ENCODE measurements at regions not wholly inside any gene's neighbourhood (a gene's known extent, or its start where the extent isn't known, plus 50 kb on each side); places are given as distances from the start of the nearest gene placed in this dataset.
A peak's percentile ranks its signal among the peaks of the same experiment; 100 is the strongest.

DNA sequence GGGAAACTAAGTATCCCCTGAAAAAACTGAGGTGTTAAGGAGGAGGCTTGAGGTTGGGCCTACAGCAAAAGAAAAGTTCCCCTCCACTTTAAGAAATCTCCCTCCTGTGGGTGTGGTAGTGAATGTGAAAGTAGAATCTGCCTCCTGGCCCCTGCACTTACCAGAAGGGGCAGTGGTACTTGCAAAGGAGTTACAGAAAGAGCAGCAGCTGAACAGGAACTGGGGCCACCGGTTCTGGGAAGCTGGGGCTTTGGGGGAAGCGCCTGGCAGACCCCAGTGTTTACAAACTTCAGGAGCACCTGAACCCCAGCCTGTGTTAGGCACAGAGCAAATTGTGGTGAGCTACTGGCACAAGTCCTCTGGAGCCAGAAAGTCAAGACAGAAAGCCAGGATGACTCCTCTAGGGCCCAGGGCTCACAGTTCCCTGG, 250.2 kb upstream of the FGGY start:
- H3K4me3 ChIP-seq (ENCODE audit: low read length): no peak overlapping the region
- TF ChIP-seq, protein P1, sequence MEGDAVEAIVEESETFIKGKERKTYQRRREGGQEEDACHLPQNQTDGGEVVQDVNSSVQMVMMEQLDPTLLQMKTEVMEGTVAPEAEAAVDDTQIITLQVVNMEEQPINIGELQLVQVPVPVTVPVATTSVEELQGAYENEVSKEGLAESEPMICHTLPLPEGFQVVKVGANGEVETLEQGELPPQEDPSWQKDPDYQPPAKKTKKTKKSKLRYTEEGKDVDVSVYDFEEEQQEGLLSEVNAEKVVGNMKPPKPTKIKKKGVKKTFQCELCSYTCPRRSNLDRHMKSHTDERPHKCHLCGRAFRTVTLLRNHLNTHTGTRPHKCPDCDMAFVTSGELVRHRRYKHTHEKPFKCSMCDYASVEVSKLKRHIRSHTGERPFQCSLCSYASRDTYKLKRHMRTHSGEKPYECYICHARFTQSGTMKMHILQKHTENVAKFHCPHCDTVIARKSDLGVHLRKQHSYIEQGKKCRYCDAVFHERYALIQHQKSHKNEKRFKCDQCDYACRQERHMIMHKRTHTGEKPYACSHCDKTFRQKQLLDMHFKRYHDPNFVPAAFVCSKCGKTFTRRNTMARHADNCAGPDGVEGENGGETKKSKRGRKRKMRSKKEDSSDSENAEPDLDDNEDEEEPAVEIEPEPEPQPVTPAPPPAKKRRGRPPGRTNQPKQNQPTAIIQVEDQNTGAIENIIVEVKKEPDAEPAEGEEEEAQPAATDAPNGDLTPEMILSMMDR (conservative IDR thresholded peaks at IDR 0.05; ENCODE audit: low read length): 0 out of 2 replicates have a peak, but pooled peaks have one; percentile 26
- no peak for DNase-seq (ENCODE audit: low read depth)

DNA sequence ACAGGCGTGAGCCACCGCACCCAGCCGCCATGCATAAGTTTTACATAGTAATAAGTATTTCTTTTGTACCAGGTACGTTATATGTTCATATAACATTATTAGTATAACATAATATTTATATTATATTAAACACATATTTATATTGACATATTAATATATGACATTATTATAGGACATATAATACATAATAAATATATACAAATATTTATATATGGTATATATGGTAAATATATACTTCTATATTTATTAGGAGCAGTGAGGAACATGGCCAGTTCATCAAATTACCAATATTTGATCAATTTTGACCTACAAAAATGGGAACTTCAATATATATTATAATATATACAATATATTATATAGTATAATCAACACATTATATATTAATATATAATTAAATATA, 245.9 kb upstream of the FGGY start:
- no peak for DNase-seq (ENCODE audit: low read depth)
- H3K4me3 ChIP-seq (ENCODE audit: low read length): no peak overlapping the region
- TF ChIP-seq, protein P1 (conservative IDR thresholded peaks at IDR 0.05; ENCODE audit: low read length): no peak

DNA sequence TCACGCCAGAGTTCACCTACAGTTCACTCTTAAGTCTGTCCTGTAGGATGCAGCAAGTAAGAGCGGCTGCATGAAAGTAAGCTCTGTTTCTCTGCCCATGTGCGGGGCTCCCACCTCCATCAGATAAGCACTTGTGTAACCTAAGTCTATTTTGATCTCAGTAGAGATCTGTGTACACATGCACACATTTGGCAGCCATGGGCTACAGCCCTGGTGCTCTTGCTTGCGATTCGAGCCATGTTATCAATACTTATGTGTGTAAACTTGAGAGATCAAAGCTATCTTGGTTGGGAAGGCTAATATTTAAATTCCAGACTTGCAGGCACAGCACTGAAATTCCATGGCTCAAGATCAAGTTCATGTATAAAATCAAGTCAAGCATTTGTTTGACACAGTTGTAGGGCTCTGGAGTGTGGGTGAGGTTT, 244.7 kb upstream of the FGGY start:
- TF ChIP-seq, protein P1 (conservative IDR thresholded peaks at IDR 0.05; ENCODE audit: low read length): no peak
- no peak for DNase-seq (ENCODE audit: low read depth)
- H3K4me3 ChIP-seq (ENCODE audit: low read length): no peak overlapping the region

DNA sequence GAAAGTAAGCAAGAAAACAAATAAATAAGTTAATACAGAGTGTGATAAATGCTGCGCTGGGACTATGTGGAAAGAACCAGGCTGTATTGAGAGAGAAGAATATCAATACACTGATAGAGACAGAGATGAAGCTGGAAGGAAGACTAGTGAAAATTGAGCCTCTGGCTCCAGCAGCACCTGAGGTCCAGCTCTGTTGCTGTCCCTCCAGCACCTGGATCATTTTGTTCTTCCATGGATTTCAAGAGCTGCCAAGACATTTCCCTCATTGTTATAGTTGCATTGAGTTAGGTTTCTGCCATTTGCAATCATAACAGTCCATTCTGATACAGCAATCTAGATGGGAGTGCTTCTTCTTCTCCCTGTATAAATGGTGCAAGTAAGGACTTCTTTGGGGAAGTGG, 242.7 kb upstream of the FGGY start:
- H3K4me3 ChIP-seq (ENCODE audit: low read length): no peak overlapping the region
- TF ChIP-seq, protein P1 (conservative IDR thresholded peaks at IDR 0.05; ENCODE audit: low read length): no peak
- DNase-seq (ENCODE audit: low read depth): no peak

DNA sequence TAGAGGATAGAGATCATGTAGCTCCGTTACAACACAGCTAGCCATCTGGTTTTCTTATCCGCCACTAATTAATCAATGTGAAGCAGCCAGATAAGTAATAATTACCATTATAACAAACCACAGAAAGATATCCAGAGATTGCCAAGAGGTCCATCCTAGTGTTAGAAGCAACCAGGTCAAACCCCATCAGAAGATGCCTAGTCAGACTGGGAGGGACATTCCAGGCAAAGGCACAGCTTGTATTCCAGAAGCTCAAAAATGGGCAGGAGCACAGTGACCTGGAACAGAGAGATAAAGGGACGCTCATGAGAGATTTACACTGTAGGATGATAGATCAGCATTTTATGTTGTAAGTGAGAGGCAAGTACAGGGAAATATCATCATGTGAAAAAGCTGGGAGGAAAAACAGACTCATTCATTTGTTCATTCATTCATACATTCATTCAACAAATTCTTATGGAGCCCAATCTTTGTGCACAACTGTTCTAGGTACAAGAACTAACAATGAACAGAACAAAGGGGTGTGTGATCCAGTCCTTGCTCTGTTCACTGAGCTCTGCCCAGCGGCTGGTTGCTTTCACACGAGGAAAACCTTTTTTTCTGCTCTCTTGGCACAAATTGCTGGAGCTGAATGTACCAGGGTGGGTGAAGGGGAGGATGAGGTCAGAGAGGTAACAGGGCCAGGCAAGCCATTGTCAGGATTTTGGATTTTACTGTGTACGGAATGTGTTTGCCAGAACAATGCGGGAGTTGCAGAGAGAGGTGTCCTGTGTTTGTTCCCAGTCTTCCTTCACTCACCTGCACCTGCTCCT, 240.8 kb upstream of the FGGY start:
- peak; percentile 57 for DNase-seq (ENCODE audit: low read depth)
- H3K4me3 ChIP-seq (ENCODE audit: low read length): no peak overlapping the region
- TF ChIP-seq, protein P1 (conservative IDR thresholded peaks at IDR 0.05; ENCODE audit: low read length): no peak

DNA sequence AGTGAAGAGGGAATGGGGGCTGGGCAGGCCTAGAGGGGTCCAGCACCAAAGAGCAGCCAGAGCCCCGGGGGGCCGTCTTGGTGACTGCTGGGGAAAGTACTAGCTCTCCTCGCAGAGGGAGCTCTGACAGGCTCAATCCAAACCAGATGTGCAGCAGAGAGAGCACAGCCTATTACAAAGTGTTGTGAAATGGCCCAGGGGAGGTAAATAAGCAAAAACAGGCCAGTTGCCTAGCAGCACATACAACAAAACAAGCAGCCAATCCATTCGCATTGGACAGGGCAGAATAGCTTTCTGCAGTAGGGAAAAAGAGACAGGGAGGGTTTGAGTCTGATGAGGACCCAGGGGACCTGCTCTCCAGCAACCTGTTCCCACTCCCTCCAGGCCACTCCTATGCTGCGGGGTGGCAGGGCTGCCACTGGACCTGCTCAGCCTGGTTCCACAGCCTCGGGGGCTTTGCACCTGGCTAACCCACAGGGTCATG, 239.6 kb upstream of the FGGY start:
- TF ChIP-seq, protein P1 (conservative IDR thresholded peaks at IDR 0.05; ENCODE audit: low read length): peak; percentile 26
- peak; percentile 99 for DNase-seq (ENCODE audit: low read depth)
- H3K4me3 ChIP-seq (ENCODE audit: low read length): peak overlapping the region; percentile 23; the same call in 1 of the 2 replicates

DNA sequence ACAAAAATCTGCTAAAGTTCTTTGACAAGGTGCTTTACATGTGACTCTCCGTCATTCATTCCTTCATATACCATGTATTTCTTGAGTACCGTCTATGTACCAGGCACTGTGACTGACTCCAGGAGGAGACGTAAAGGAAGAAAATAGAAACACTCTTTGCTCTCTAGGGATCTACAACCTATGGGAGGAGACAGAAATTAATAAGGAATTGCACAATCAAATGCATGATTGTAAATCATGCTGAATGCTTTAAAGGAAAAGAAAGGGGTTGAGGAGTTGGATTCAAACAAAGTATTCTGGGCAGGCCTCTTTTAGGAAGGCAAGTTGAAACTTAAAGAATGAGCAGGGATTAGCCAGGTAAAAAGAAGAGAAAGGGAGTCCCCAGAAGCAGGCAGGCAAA, 239.1 kb upstream of the FGGY start:
- H3K4me3 ChIP-seq (ENCODE audit: low read length): no peak overlapping the region
- peak; percentile 54 for DNase-seq (ENCODE audit: low read depth)
- TF ChIP-seq, protein P1 (conservative IDR thresholded peaks at IDR 0.05; ENCODE audit: low read length): no peak

All from AG10803 (cell line).